GM19035 (cell line): ENCODE measurements at regions not wholly inside any gene's neighbourhood (a gene's known extent, or its start where the extent isn't known, plus 50 kb on each side); places are given as distances from the start of the nearest gene placed in this dataset.

Experiments used
- ATAC-seq: cut with Tn5 transposase; IDR thresholded peaks from one replicate; pipeline ENCODE4 v1.9.1; 2021; ENCODE audit not compliant: unreplicated experiment

GRCh38 chr15:70197318-70197944 lies 99.7 kb upstream of the TLE3 start:
- ATAC-seq: no peak

GRCh38 chr15:70196372-70197316 lies 98.9 kb upstream of the TLE3 start:
- peak; percentile 90 for ATAC-seq

GRCh38 chr15:70195587-70196305 lies 98.0 kb upstream of the TLE3 start:
- ATAC-seq: no peak

GRCh38 chr15:70195171-70195570 lies 97.5 kb upstream of the TLE3 start:
- ATAC-seq: no peak

- ATAC-seq: no peak
Measured at GRCh38 chr15:70194266-70194665, 96.5 kb upstream of the TLE3 start.

- ATAC-seq: no peak
Measured at GRCh38 chr15:70193734-70194133, 96.0 kb upstream of the TLE3 start.

GRCh38 chr15:70192490-70192889 lies 94.8 kb upstream of the TLE3 start:
- no peak for ATAC-seq

GRCh38 chr15:70192041-70192440 lies 94.3 kb upstream of the TLE3 start:
- ATAC-seq: no peak

GRCh38 chr15:70190965-70191364 lies 93.2 kb upstream of the TLE3 start:
- ATAC-seq: no peak

- ATAC-seq: no peak
Measured at GRCh38 chr15:70189826-70190695, 92.3 kb upstream of the TLE3 start.

GRCh38 chr15:70188286-70188685 lies 90.6 kb upstream of the TLE3 start:
- no peak for ATAC-seq

- ATAC-seq: no peak
Measured at GRCh38 chr15:70187331-70187730, 89.6 kb upstream of the TLE3 start.

GRCh38 chr15:70186152-70186551 lies 88.4 kb upstream of the TLE3 start:
- ATAC-seq: no peak

- ATAC-seq: no peak
Measured at GRCh38 chr15:70185251-70185711, 87.6 kb upstream of the TLE3 start.

- ATAC-seq: no peak
Measured at GRCh38 chr15:70182858-70183695, 85.4 kb upstream of the TLE3 start.

- no peak for ATAC-seq
Measured at GRCh38 chr15:70181626-70182255, 84.0 kb upstream of the TLE3 start.

GRCh38 chr15:70180186-70180875 lies 82.6 kb upstream of the TLE3 start:
- ATAC-seq: no peak

GRCh38 chr15:70179309-70179892 lies 81.7 kb upstream of the TLE3 start:
- ATAC-seq: no peak
